Activated CD4-positive, alpha-beta T cell treated with anti-CD3 and anti-CD28 coated beads, Interleukin-2, amount 50 U/mL, for 48 hours (primary cell): ENCODE measurements at regions not wholly inside any gene's neighbourhood (a gene's known extent, or its start where the extent isn't known, plus 50 kb on each side); places are given as distances from the start of the nearest gene placed in this dataset.
"Not testable (repeated sequence)": the region's sequence is repeated elsewhere in the genome, so short reads cannot be mapped to it uniquely, and the experiment has no call there.

Experiments used
- DNase-seq, 2 experiments: peaks; one replicate each; pipeline ENCODE4 v3.0.0-alpha.2; 2020

GRCh38 chr5:116799401-116799800 is 224.8 kb upstream of the SEMA6A start:
- DNase-seq = no peak

- no peak for DNase-seq
Measured at GRCh38 chr5:116795189-116795588, 220.6 kb upstream of the SEMA6A start.

GRCh38 chr5:116789522-116789921 is 214.9 kb upstream of the SEMA6A start:
- DNase-seq = no peak

DNA sequence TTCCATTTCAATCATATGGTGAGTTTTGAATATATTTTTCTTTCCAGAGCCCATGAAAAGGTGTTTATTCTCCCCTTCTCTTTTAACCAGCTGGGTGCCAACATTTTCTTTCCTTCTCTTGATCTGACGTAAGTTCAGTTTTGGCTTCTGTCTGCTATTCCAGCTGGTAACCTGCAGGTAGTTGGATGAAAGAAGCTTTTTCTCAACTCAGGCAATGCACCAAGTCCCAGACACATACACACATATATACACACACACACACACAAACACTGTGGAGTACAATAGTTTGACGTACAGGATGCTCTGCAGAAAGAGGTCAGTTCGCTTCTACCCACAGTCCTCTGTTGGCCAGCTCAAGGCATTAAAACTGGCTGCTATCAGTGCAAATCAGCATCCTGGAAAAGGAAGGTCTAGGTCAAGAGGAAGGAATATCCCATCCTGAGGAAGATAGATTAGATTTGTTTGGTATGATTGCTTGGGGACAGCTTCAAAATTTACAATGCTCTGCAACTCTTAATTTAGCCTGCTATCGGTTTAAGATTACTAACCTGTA is 214.3 kb upstream of the SEMA6A start:
- DNase-seq = no peak

- DNase-seq = no peak
Measured at GRCh38 chr5:116787570-116787969, 212.9 kb upstream of the SEMA6A start.

- no peak for DNase-seq
Measured at GRCh38 chr5:116785106-116785505, 210.5 kb upstream of the SEMA6A start.

- no peak for DNase-seq
Measured at GRCh38 chr5:116779846-116780245, 205.2 kb upstream of the SEMA6A start.

- no peak for DNase-seq
Measured at GRCh38 chr5:116778651-116779280, 204.1 kb upstream of the SEMA6A start.

DNA sequence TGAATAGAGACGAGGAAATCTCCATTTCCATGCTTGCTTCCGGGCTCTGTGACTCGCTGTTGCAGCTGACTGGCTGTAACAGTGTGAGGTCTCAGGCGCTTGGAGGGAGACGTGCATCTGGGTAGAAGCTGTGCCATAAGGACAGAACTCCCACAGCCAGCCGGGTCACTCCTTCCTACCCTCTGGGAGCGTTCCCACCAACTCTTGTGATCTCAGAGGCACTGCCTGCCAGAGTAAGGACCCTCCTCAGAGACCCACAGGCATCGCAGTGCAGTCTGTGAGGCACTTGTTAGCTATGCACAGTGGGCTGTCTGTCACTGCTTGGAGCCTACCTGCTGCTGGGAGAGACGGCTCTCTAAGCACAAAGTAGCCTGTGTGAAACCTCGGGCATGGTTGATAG is 203.4 kb upstream of the SEMA6A start:
- DNase-seq = no peak

DNA sequence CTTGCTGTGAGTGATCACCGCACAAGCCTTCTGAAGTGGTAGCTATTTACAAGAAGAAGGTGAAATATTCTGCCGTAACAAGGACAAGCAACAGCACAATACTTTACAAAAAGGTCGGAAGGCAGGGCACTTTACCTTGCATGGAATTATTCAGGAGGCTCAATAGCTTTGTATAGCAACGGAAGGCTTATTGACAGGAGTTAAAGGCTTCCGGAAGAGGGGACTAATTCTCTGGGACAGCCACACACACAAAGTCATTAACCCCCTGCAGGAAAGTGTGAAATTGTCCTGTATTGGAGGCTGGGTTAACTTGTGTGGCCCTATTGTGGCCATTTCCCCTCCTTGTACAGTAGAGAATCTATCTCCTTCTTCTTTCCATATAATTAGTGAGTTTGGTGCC is 199.3 kb upstream of the SEMA6A start:
- no peak for DNase-seq

- no peak for DNase-seq
Measured at GRCh38 chr5:116772806-116773205, 198.2 kb upstream of the SEMA6A start.

DNA sequence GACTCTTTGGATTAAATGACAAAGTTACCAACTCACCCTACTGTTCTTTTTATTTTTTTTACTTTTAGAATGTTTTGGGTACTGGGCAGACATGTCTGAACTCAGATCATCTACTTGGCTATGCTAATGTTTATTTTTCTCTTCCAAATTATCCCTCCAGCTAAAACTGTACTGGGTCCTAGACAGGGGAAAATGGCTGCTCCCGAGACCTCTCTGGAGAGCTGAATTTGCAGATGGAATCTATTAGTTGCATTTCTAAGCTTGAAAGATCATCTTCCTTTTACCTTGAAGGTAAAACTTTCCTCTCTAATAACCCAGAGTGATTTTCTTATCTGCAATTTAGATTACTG is 197.5 kb upstream of the SEMA6A start:
- no peak for DNase-seq

- no peak for DNase-seq
Measured at GRCh38 chr5:116771466-116772151, 197.0 kb upstream of the SEMA6A start.

- DNase-seq = not testable (repeated sequence)
Measured at GRCh38 chr5:116769953-116770352, 195.3 kb upstream of the SEMA6A start.

- DNase-seq = no peak
Measured at GRCh38 chr5:116769470-116769869, 194.8 kb upstream of the SEMA6A start.

- peak in 1 of 2 experiments; percentile 3 for DNase-seq
Measured at GRCh38 chr5:116766470-116766947, 191.9 kb upstream of the SEMA6A start.

DNA sequence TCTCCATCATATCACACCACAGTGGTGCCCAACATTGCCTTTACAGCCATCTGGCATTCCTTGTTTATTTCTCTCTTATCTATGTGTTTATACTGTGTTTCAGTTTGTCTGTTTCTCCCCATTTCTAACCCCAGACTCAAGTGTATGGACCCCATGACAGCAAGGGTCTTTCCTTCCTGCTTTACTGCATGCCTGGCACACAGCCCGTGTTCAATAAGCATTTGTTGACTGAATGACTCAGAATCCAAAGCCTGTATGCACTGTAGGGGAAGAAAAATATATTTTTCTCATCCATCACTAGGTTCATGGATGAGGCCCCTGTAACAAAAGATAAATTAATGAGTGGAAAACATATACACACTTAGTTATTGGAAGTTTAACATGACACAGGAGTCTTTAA is 190.8 kb upstream of the SEMA6A start:
- DNase-seq = no peak

DNA sequence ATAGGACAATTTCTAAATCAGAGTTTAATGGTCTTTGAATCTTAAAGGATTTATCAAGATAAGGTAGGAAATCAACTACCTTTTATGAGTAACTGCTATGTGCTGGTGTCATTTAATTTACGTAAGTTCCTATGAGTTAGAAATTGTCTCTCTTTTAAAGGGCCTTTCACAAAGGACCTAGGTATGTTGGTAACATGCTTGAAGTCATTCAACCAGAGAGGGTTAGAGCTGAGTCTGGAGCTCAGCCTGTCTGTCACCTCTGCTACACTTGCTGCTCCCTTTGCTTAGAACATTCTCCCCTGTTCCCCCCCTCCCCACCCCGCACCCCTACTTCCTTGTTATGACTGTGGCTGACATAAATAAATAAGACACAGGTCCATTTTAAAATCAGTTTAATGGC is 190.3 kb upstream of the SEMA6A start:
- no peak for DNase-seq

GRCh38 chr5:116763987-116764866 is 189.6 kb upstream of the SEMA6A start:
- DNase-seq = no peak

DNA sequence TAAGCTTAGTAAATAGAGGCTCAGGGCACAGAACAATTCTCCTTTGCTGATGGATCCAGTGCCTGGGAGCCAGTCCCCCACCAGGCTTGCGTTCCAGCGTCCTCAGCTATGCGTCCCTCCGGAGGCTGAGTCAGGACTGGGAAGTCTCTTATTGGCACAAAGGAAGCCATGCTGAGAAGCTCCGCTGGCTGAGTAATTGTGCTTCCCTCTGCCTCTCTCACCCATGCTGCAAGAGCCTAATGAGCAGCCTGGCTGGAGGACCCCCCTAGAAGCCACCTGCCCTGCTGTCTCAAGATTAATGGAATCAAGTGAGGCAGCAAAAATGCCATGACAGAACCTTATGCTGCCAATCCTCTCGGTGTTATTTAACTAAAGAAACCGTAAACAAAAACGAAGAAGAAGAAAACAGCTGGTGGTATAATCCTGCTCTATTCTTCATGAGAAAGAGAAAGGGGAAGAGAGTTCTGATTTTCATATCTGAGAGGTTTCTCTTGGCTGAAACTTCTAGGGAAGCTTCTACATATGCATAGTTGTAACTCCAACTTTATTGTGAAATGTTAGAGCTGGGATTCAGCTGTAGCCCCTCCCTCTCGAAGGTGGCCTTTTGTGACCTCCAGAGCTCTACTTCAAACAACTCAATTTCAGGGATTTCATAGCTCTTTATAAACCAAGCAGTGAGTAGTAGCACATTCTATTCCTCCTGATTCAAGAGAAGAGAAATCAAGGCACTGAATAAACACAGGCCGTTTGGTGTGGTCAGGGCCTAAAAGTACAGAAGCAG is 185.4 kb upstream of the SEMA6A start:
- no peak for DNase-seq

GRCh38 chr5:116757326-116757725 is 182.7 kb upstream of the SEMA6A start:
- DNase-seq = no peak

- no peak for DNase-seq
Measured at GRCh38 chr5:116756531-116756930, 181.9 kb upstream of the SEMA6A start.

DNA sequence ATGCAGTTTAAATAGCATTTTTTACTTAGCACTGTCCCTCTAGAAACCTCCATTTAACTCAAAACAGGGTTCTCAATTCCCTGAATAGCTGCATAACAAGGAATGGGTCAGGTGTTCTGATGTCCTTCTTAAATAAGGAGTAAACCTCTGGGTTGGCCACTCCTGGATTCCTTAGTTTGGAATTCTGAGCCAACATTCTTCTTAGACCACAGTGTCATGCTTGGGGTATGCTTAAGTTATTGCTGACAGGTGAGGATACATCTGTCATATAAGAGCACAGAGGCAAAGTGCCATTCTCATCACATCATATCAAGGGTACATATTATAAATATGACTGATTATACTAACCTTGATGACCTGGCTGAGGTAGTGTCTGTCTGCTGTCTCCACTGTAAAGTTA is 179.9 kb upstream of the SEMA6A start:
- DNase-seq = no peak
